ENCODE measurements at regions not wholly inside any gene's neighbourhood (a gene's known extent, or its start where the extent isn't known, plus 50 kb on each side); places are given as distances from the start of the nearest gene placed in this dataset.

DNA sequence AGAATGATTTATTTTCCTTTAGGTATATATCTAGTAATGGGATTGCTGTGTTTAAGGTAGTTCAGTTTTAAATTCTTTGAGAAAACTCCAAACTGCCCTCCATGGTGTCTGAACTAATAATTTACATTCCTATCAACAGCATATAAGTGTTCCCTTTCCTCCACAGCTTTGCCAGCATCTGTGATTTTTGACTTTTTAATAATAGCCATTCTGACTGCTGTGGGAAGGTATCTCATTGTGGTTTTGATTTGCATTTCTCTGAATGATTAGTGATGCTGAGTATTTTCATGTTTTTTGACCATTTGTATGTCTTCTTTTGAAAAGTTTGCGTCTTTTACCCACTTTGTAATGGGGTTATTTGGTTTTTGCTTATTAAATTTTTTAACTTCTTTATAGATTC, 571.6 kb upstream of the CCDC54 start:
- DNase-seq, result no peak

DNA sequence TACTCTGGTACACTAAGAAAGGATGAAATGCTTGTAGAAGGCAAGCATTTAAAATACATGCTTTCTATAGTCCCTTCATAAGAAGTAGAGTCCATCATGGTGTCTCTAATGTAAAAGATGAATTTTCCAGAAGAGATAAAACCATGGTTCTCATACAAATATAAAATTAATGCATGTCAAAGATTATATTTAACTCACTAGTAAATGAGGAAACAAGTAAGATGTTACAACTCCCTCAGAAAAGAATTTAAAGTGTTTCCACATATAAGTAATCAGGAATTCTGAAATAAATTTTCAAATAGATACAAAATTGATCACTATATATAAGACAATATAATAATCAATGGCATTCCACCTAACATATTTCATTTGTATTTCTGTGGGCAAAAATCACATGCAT, 570.3 kb upstream of the CCDC54 start:
- no peak for DNase-seq

DNA sequence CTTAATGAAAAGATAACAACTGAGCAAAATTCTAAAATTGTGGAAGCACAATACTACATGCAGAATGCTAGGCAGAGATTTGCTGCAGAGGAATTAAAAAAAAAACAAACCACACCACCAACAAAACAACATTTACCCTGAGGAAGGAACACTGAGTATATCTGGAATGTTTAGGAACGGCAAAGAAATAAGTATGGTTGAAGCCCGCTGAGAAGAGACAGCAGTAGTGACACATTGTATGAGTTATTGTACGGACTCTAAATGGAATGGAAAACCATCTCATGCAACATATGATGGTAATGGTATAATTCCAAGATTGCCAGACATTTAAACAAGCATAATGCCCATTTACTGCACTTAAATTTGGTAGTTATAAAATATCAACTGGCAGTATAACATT, 568.2 kb upstream of the CCDC54 start:
- no peak for DNase-seq

DNA sequence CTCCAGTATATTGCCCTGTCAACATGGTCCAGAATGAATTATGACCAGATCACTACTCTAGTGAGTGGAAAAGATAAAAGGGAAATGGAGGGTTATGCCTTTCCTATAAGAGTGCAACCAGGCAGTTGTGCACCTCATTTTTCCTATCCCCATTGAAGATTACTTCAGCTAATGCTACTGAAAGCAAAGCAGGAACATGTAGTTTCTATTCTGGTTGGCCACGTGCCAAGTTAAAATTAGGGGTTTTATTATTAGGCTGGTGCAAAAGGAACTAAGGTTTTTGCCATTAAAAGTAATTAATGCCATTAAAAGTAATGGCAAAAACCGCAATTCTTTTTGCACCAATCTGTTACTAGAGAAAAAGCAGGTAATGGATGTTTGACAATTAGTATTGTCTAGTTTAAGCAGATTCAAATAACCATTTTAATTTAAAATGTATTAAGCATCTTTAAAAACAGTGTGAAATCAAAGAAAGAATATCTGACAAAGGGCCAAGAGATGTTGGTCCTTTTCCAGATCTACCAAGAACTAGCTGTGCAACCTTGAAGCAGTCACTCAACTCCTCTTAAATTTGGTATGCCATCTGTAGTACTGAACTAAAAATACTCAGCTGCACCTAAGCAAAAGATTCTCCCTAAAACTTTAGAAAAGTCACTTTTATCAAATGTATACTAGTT, 567.5 kb upstream of the CCDC54 start:
- DNase-seq, result no peak

DNA sequence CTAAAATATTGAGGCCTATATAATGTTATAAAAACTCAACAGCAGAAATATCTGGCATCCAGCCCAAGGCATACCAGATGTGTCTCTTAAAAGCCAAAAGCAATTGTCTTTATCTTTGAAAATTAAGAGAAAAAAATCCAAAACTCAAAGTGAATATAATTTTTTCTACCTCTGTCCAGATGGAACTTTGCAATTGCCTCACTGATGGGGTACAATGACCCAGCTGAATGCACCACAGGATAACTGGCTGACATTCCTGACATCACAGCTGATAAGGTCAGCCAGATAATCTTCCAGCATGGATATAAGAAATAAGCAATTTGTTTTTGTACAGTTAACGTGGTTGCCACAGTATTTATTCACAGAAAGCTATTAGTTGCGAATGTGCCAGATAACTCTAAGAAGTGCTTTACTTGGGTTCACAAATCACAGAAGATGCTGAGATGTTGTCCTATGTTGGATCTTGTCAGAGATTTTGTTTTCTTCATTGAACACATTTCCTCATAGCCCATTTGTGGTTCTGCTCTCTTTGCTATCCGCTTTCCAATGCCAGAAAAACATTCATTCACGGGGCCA, 566.9 kb upstream of the CCDC54 start:
- DNase-seq, result no peak

DNA sequence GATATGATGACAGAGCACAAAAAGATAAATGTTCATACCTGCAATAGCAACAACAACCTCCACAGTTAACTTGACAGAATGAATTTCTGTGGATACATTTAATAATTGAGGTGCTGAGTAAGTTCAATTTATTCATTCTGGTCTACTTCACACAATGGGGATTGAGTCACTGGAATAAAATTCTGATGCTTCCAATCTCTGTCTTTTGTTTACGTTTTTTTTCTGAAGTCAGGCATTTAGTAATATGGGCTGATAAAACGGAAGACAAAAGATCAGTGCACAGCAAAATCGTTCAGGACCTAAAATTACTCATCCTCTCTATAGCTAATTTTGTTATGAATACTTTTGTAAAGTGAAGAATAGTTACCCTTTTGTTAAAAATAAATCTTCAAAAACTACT, 565.9 kb upstream of the CCDC54 start:
- DNase-seq, result no peak

DNA sequence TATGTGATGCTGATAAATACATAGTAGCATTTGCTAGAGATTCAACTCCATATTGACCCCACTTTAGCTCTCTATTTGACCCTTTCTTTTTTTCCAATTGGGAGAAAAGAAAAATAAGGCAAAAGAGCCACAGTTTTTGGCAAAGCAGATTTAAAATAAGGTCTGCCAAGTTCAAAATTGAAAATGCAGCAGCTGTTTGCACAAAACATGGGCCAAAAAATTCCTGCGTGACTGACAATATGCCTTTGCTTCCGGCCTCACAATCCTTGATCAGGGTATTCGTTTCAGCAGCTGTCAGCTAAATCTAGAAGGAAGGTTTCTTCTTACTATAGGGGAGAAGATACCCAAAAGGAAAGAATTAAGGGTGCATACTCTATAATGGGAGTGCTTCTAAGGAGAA, 563.5 kb upstream of the CCDC54 start:
- no peak for DNase-seq

DNA sequence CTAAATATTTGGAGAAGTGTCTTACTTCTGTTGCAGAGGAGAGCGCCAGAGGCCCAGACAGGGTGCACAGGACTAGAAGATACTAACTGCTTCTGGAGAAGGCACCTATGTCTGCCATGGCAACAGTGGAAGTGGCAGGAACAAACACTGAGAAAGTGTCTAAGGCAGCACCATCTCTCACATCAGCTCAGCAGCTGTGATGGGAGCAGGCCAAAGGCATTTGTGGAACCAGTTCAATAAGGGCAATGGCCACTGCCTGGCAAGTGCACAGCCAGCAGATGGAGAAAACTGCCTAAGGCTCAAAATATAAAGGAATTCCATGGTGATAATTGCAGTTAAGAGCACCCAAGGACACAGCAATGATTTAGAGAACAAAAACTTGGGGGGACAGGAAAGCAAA, 563.0 kb upstream of the CCDC54 start:
- no peak for DNase-seq

DNA sequence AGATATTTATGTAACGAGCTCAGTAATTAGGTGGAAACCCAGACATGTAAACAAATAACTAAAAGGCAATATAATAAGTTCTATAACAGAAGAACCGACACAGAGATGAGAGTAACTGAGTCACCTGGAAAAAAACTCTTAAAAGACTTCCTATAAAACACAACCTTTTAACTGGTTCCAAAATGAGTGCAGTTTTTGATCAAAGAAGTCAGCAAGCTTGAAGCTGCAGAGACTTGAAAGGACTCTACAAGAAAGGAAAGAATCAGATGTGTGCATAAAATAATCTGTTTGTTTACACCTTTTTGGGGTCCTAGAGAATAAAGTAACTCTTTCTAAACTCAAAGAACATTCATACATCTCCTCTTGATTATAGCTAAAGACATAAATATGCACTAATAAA, 560.4 kb upstream of the CCDC54 start:
- no peak for DNase-seq

DNA sequence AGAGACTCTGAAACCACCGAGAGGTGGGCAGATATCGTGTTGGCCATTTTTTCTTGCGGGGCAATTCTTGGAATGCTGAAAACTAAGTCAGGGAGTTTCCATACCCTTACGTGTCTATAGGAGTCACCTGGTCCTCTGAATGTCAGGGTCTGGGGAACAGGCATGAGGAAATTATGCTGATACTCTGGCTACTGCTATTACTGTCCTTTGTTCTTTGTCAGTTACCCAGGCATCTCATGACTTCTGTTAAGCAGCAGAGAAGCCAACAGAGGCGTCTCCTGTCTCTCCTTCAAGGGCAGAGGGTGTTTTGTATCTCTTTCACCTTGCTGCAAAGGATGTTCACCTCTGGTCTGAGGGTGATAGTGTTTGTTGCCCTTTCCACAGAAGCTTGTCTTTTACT, 559.5 kb upstream of the CCDC54 start:
- no peak for DNase-seq

DNA sequence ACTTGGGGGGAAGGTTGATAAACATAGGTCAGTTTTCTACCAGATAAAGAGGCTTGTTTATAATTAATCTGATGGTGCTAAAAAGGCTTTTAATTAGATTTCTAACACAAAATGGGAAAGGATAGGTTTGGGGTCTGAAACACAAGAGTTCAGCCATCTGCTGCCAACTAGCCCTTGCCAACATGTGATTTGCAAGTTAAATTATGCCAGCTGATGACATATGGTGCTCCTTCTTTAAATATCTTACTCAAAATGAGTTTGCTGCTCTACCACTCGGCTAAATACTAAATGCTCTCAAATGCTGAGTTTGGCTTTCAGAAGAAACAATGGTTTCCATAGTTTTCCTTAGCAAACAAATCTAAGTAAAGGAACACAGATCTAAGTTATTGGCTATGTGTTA, 557.8 kb upstream of the CCDC54 start:
- DNase-seq, result no peak

DNA sequence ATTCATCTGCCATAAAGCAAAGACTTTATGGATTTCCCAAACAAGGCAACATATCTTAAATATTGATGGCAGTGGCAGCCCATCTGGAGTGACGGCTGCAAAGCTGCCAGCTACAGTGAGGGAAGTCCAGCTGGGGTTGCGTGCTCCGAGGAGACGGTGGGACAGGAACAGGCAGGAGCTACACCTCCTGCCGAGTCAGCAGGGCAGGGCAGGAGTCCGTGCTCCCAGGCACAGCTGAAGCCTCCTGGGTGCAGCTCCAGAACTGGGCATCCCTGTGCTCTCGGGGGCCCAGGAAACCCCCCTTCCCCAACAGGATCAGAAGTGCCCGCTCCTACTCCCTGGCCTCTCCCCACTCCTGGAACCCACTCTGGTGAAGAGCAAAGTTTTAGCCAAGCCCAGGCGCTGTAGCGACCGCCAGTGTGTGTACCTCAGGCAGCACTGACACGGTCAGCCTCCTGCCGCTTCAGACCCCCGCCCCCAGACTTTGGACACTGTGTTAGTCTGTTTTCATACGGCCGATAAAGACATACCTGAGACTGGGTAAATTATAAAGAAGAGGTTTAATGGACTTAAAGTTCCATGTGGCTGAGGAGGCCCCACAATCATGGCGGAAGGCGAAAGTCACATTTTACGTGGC, 556.4 kb upstream of the CCDC54 start:
- no peak for DNase-seq

DNA sequence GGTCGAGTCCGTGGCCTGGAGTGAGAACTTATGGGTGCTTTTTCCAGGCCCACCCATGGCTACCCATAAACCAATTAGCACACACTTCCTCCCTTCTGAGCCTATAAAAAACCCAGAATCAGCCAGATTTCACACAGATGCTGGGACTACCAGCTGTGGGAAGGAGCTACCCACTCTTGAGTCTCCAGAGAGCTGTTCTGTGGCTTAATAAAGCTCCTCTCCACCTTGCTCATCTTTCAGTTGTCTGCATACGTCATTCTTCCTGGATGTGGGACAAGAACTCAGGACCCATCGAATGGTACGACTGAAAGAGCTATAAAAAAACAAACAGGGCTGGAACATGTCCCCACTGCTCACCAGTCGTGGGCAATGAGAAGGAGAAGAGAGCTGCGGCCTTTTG, 555.4 kb upstream of the CCDC54 start:
- DNase-seq, result no peak

DNA sequence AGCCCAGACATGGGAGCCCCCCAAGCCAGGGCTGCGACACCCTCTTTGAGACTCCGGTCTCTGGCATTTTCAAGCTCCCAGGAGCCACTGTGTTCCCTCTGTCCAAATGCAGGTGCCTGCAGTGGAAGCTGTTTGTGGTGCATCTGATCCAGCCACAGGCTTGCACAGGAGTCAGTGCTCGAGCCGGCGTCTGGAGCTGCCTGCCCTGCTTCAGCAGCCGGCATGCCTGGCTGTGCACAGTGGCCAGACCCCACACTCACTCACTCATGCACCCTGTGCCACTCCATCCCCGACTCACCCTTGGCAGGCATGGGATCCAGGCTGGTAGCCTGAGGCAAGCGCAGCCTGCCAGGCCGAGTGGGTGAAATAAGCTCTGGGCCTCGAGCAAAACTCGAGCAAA, 555.0 kb upstream of the CCDC54 start:
- DNase-seq, result no peak

DNA sequence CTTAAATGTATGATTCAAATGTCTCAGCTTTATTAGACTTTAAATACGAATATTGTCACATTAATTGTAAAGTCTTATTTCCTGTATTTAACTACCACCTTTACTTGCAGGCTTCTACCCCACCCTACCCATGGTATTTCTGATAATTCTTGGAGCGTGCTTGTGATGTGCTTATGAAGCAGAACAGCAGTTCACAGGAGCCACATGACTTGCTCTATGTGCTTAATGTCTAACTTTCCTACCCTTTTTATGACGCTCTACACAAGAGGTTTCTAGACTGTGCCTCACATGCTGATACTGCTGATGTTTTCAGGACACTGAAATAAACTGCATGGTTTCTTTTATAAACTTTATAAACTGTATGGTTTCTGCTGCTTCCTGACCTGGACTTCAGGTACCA, 553.5 kb upstream of the CCDC54 start:
- DNase-seq, result no peak

DNA sequence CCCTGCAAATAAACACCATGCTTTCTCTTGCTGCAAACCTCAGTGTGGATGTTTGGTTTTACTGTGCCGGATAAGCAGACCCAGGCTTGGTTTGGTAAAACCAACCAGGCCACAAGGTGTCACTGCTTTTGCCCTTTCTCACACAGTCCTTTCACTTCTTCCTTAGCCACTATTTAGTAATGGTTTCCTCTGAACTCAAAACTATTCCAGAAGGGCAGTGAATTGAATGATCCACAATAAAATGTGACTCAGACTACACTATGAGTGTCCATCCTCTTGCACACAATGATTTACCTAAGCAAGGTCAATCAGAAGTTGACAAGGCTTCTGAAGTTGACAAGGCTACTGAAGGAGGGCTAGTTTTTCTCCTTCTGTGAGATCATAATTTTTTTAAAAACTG, 552.4 kb upstream of the CCDC54 start:
- no peak for DNase-seq

DNA sequence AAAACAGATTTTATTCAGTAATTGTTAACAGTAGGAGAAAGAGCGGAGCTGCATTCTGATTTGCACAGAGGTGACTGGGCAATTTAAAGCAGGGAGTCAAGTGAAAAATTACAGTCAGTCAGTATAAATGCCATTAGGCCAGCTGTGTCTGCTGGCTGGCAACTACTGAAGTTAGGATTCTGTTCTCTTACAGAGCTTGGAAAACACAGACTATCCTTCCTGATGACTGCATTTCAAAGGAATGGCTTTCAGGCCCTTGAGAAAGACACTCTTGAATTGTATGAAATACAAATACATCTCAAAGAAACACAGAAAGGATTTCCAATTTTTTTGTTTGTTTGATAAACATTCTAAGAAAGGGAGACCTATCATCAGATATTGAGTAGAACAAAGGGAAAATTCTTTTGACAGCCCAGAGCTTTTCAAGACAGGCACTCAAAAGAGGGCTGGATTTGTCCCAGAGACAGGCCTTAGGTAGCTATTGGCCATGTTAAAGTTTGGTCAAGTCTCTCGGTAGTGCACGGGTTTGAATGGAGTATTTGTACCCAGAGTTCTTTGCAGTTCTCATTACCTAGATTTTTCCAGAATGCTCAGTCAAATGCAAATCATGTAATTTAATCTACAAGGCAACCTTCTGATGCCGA, 551.2 kb upstream of the CCDC54 start:
- no peak for DNase-seq

DNA sequence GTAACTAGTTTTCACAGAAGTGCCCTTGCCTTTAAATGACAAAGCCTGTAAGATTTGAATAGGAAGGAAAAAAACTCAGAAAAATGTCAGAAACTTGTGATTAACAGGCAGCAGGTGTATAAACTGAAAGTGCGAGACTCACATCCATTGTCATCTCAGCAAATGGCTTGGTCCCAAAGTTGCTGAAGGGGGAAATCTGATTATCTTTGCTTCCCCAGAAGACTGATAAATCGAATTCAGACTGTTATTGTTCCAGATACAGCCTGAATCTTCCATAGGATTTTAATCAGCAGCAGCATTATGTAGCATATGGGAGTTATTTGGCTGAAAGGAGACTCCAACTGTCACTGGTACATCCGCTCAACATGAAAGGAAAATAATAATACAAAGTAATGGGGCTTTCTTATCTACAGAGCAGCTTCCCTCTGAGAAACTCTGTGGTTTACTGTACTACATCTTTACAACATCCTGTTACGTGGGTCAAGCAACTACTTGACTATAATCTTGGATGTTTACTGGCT, 550.4 kb upstream of the CCDC54 start:
- DNase-seq, result no peak

DNA sequence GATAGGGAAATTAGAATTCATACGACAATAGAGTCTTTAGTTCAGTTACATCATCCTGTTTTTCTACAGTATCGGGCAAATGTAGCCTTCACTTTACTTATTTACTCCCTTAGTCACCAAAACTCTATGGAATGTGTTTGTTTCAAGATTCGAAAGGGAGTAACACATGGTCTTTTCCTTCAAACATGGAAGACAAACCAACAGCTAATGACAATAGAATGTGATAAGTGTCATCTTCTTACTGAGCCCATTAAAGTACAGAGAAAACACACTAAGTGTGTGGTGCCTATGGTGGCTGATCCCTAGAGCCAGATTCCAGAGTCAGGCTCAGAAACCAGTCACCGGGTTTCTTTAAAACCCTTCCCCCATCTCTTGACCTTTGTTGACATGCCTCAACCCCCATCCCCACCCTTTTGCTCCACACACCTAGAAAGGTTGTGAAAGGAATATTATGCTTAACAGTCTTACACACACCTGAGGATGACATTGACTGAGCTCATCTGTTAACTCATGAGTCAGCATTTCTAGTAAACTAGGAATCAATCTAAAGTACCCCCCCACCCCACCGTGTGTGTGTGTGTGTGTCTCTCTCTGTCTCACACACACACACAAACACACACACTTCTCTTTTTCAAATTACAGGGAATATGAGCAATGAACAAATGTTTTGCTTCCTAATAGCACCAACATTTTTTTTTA, 549.6 kb upstream of the CCDC54 start:
- no peak for DNase-seq

DNA sequence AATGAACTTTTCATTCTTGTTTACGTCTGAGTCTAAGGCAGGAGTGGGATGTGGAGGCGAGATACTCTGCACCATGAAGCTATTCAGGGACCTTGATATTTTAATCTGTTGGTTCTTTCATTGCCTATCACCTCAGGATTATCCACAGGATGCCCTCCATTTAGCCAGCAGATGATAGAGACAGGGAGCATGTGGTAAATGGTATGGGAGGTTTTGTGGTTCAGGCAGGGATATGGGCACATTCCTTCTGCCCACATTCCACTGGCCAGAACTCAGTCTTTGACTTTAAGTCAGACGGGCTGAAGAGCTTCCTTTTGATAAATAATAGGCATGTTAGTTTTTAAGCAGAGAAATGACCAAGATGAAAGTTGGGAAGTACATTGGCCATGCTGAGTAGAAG, 548.0 kb upstream of the CCDC54 start:
- no peak for DNase-seq

DNA sequence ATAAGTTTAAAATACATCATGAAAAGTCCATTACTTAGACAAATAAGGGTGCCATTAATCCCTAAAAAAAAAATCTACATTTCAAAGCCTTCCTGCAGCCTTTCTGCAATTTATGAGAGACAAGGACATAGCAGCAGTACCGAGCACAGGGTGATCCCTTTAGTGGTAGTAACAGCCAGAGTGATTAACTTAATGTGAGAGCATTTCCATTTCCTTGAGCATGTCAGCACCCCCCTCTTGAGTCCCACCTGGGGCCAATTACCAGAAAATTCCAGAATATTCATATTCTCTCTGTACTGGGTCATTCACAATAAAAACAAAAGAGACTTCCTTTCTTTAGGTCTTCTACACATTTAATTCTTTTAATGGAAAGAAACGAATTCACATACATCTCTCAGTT, 546.9 kb upstream of the CCDC54 start:
- DNase-seq, result no peak

DNA sequence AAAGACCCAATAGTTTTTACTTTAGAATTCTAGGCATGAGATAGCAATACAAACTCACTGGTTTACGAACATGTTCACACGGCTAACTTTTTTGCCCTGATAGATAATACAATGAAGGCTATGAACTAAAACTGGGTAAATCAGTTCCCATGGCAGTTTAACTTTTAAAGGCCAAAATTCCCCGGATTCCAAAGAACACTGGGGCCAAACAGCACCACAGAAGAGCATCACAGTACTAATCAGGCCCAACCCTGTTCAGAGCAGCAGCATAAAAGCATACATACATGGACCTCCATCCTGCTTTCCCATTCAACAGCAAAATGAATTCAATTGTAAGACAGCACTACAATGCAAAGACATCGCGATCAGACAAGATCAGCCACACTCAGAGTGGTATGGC, 540.3 kb upstream of the CCDC54 start:
- DNase-seq, result no peak

DNA sequence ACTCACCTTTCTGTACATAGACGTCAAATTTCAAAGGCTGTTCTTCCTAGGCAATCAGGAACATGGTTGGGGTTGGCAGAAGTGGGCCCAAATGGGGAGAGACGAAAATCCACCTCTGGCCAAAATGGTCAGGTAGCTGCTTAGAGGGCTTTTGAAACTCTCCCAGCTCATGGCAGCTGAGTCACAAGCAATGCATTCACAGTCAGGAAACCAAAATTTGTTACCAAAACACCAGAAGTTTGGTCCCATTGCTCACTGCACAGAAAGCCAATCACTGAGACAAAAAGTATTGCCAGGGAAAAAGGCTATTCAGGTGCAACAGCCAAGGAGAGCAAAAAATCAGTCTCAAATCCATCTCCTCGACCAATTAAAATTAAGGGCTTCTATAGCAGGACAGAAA, 539.6 kb upstream of the CCDC54 start:
- no peak for DNase-seq

Measured in activated CD4-positive, alpha-beta T cell treated with anti-CD3 and anti-CD28 coated beads, Interleukin-2, amount 50 U/mL, for 48 hours (primary cell).